ENCODE measurements at regions not wholly inside any gene's neighbourhood (a gene's known extent, or its start where the extent isn't known, plus 50 kb on each side); places are given as distances from the start of the nearest gene placed in this dataset.
A peak's percentile ranks its signal among the peaks of the same experiment; 100 is the strongest.
"Not testable (repeated sequence)": the region's sequence is repeated elsewhere in the genome, so short reads cannot be mapped to it uniquely, and the experiment has no call there.

DNA sequence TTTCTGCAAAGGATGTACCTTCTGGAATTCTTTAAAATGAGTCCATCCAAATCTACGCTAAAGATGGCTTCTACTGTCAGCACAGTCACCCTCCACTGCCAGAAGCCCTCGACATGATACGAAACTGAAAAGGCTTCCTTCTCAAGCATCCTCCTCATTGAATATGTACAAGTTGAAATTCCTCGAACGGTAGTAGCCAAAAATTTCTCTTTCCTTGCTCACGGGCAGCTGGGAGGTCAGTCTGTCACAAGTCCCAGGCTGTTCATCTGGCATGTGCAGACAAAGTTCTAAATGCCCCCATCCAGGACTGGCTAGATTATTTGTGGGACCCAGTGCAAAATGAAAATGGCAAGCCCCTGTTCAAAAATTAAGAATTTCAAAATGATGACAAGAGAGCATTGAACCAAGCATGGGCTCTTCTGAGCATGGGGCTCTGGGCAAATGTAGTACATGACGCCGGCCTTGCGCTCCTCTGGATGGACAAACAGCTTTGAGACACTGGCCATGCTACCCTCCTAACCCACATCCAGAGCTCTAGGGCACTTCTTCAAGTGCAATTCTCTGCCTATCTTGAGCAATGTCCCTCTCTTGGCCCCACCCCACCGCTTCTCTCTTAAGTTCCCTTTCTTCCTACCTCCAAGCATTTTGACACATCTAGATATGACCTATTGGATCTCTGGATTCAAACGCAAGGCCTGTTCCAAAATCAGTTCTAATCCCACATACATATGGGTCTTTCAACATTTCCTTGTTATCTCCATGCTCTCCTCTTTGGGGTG lies 78.9 kb upstream of the FLT1 start:
- DNase-seq = no peak

DNA sequence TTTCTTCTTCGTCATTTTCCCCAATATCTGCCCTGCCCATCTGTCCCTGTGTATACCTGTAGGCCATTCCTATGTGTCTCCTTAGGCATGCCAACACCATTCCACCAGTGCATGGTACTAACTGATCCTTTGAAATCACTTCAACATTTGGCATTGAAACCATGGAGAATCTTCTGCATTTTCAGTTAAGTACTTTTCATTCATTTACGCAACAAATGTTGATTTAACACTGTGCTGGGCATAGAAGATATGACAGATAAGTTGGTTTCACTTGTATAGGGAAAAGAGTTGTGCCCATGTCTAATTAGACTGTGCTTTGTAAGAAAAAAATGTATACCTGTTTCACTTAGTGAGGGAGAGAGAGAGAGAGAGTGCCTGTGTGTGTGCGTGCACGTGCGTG lies 77.9 kb upstream of the FLT1 start:
- no peak for DNase-seq

DNA sequence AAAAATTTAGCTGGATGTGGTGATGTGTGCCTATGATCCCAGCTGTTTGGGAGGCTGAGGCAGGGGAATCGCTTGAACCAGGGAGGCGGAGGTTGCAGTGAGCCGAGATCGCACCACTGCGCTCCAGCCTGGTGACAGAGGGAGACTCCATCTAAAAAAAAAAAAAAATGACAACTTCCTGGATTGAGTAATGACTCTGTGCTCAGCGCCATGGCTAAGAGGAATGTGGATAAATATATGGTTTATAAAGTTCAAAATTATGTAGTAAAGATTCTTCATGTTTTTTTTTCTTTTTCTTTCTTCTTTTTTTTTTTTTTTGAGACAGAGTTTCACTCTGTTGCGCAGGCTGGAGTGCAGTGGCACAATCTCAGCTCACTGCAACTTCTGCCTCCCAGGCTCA lies 75.4 kb upstream of the FLT1 start:
- not testable (repeated sequence) for DNase-seq

DNA sequence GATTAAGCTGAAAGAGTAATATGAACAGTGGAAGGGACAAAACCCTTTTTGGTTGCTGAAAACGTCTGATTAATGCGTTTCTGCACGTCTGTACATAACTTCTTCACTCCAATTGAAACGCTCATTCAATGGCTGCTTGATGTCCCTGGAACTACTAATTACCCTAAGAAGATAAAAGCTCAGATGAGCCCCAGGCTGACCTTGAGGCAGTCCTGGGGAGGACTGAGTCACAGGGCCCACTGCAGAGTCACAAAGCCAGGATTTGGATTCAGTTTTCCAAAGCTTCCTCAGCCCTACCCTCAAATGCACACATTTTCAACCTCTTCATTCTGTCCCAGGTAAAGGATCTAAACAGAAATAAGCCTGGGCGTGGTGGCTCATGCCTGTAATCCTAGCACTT lies 75.0 kb upstream of the FLT1 start:
- DNase-seq = no peak

DNA sequence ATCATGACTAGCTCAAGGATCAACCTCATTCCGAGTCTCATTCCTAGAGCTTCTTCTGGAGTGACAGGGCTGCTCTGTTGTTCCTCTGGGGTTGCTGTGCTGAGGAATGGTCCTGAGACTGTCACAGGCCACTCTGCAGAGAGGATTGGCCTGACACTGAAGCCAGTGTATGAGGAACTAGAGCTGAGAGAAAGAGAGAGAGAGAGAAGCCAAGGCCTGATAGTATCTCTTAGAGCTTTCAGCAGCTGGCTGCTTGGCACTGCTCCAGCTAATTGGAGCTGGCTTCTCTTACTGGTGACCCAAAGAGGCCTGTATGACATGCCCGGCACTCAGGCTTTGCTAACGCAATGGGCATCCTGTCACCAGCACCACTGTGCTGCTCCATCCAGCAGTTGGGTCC lies 73.4 kb upstream of the FLT1 start:
- DNase-seq = peak; percentile 6

DNA sequence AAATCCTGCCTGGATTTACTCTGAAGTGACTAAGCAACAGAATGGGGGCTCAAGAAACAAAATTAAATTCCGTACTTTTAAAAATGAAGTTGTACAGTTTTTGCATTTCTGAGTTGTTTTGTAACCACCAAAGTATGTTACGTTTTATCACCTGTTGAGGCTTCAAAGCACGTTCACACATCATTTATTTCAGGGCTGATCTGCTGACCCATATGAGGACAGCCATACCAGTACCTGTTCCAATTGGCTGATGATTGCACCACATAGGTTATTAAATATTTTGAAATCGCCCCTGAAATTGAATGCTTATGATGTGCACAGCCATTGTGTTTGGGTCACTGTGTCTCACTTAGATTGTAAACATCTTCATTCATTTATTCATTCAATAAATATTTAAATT lies 72.0 kb upstream of the FLT1 start:
- no peak for DNase-seq

DNA sequence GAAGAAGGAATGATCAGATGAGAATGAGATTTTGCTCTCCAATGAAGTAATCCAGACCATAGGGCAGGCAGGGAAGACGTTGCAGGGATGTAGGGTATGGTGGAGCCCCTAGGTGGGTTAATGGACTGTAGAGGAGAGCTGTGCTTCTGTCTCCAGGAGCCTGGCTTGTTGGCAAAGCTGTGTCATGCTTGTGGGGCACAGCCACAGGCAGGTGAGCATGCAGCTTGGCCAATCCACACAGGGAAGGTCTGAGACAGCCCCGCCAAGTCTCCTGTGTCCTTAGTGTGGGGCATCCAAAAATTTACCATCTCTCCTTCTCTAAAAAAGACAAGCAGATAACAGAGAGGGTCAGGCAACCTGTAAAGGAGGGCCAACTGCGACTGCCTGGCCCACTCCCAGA lies 71.4 kb upstream of the FLT1 start:
- DNase-seq = no peak

DNA sequence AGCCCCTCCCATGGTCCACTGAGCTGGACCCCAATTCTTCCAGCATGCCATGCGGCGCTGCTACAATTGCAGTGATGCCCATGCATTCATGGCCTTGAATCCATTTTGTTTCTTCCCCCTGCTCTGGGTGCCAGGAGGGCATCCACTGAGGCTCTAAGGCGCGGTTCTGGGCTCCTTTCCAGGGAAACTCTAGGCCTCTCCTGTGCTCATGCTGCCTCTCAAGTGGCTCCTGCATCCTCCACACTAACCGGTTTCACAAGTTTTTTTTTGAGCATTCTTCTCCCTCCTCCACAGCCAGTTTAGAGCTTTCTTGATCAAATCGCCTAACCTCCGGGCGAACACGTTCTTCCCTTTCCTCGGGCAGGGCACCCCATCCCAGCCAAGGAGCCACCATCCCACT lies 69.1 kb upstream of the FLT1 start:
- DNase-seq = no peak

DNA sequence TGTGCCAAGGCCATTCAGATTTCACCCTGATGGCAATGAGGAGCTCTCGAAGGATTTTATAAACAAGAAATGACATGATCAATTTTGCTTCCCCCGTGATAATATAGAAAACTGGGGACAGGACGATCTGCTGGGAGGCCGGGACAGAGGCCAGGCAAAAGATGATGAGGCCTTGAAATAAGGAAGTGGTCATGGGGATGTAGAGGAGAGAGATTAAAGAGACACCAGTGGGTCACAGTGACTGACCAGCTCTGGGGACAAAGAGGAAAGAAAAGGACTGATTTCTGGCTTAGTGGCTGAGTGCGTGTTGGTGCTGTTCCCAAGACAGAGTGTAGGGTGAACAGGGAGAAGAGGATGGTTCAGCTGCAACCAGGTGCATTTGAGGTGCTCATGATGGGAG lies 68.7 kb upstream of the FLT1 start:
- DNase-seq = no peak

DNA sequence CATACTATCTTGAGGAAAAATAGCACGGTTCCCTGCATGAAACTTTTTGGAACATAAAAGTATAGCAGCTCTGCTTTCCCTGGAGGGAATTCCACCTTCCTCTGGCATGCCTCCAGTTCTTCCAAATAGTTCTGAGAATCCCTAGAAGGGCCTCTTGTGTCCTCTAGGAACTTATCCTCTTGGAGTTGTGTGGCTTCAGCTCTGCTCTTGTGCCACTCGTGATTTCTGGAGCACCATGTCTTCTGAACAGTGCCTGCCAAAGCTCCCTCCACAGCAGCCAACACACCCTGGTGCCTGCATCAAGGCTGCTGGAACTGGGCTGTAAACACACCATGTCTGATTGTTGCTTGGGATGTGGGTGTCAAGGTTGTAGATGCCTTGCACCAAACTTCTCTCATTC lies 65.7 kb upstream of the FLT1 start:
- no peak for DNase-seq

DNA sequence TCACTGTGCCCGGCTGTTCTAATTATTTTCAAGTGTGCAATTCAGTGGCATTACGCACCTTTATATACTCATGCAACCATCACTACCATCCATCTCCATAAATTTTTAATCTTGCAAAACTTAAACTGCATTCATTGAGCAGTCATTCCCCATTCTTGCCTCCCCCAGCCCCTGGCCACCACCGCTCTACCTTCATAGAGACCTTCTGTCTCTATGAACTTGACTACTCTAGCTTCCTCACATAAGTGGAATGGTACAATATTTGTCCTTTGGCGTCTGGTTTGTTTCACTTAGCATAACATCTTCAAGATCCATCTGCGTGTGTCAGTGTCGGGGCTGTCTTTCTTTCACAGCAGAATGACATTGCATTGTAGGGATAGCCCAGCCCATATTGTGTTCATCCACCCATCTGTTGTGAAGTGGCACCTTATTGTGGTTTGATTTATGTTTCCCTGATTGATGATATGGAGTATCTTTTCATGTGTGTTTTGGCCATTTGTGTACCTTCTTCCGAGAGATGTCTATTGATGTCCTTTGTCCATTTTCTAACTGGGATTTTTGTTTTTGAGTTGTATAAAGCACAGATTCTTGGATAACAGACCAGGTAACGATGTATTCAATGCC lies 64.8 kb upstream of the FLT1 start:
- no peak for DNase-seq

DNA sequence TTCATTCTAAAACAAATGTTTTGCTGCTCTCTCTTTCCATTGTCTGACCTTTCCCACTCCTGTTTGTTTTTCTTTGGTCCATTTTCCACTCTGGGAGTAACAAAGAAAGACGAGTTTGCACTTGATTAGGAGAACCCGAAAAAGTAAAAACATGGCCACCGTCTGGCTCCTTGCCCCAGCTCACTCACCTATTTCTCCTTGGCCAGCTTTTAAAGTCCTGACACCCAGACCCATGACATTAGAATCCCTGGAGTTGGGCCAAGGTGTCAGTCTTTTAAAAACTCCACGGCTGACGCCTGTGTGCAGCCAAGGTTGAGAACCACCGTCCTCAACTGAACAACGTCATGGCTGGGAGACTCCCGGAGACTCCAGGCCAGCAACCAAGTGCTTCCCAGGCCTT lies 63.6 kb upstream of the FLT1 start:
- peak; percentile 15 for DNase-seq

DNA sequence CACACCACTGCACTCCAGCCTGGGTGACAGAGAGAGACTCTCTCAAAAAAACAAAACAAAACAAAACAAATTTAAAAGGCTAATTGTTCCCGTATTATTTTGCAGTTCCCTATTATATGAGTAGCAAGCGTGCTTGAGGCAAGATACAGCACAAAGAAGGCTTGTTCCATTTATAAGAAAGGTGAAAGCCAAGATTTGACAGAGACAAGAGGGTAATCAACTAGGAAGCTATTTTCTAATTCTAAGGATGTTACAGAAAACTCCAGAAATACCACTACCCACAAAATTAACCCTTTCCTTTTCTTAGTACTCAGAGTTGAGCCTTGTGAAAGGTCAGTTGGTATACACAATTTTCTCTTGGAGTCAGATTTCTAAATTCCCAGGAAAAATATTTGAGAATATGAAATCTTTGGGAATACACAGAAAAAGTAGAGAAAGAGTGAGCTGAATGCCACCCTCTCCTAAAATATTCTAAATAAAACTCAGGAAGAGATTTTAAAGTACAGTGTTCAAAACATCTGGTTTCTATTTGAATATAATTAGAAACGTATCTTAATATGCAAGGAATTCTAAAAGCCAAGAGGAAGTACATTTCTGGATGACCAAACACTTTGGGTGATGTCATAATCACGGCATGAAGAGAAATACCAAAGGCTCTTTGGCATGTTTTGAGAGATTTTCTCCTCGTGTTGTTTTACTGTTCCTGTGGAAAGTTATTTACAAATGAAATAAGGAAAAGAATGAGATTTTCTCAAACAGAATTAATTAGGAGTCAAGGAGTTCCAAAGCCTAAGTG lies 63.0 kb upstream of the FLT1 start:
- no peak for DNase-seq

DNA sequence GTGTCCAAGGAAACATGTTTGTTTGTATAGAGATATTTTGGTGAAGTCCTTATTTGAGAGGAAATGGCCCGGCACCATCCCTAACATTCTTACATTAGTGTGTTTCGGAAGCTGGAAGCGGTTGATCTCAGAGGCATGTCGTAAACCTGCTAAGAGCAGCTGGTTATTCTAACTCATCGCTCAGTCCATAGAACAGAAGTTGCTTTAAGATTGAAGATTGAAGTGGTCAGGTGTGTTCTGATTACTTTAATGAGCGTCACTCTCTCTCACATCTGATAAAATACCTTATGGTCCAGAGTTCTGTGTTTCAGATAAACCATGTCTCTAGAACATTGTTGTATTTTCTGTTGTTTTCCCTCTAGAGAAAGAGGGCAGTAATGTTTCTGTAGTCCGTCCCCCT lies 60.2 kb upstream of the FLT1 start:
- no peak for DNase-seq

DNA sequence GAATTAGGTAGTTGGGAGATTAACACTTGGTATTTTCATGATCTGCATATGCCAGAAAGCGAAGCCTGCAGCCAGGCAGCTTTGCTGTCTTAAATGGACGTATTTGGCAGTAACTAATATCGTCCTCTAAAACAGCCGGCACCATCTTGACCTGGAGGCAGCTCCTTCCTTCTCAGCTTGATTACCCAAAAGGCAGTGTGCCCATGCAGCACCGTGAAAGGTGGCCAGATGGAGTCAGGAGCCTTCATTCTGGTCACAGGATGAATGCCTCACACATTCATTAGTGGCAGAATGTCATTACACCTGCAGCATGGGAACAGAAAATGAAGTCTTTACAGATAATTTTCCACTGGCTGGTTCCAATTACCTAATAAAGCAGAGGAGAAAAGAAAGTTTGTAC lies 59.0 kb upstream of the FLT1 start:
- DNase-seq = no peak

DNA sequence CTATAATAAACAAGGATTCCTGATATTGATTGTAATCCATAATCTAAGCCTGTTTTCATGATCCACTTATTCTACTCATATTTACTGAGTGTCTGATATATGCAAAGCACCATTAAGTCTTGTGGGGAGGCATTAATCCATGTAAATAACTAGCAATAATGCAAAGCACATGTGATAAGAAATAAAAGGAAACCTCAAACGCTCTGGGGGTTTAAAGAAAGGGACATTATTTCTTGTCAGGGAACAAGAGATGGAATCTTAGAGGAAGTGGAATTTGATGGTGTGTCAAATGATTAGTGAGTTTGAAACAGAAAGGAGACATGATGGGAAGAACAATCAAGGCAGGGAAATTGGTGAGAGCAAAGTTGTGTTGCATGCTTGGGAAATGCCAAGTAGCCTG lies 57.4 kb upstream of the FLT1 start:
- DNase-seq = no peak

DNA sequence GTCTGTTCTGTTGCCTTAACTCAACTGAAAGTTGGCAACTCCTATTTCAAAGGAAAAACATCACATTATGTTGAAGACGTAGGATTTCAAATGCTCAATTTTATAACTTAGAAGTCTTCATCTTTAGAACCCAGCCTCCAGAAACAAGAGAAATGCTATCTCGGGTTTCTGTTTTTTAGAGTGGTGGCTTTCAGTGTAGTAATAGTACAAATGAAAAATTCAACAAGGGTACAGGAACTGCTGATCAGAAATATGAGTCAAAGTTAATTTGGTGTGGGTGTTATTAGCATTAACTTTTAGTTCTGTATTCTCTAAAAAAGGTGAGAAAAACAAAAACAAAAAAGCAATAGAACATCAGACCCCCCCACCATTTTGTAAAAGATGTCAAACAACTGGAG lies 56.6 kb upstream of the FLT1 start:
- no peak for DNase-seq

DNA sequence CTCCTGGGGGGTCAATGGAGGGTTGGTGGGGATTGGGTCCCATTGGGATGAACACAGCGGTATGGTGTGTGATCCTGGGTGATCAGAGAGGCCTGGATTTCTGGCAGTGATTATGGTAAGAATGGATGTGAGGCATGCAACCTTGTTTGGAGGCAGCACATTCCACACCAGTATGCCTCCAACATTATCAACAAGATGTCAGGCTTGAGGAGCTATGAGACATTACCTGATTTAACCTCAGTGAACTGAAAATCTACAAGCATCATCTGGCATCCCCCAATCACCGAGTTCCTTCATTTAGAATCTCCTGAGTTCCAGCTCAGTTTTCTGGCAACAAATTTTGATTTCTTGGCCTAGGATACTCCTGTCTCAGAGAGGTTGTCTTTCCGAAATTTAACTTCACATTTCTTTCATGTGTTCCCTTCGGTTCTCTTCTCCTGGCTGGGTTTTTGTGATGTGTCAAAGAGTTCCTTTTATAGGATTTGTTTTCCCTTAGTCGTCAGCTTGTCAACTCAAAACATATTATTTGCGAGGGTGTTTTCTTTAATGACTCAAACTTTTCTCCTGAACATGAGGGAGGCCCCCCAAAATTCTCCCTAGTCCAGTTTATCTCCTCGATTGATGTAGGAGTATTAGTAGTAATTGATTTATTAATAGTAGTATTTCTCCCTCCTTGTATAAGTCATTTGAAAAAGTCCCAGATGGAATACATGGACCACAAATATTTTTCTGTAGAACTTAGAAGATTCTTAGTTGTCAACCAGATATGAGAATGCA lies 56.0 kb upstream of the FLT1 start:
- no peak for DNase-seq

DNA sequence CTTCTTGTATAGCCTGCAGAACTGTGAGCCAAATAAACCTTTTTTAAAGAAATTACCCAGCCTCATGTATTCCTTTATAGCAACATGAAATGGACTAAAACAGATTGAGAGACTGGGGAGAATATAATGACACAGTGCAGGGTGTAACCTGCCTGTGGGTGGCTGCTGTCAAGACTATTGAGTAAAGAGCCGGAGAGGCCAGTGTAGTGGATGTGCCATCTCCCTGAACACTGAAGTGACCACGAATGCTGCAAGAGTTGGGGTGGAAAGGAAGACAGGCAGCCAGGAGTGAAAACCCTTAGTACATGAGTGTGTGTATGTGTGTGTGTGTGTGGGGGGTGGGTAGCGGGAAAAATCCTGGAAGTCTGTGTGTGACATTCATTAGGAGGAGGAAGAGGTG lies 55.2 kb upstream of the FLT1 start:
- DNase-seq = no peak

DNA sequence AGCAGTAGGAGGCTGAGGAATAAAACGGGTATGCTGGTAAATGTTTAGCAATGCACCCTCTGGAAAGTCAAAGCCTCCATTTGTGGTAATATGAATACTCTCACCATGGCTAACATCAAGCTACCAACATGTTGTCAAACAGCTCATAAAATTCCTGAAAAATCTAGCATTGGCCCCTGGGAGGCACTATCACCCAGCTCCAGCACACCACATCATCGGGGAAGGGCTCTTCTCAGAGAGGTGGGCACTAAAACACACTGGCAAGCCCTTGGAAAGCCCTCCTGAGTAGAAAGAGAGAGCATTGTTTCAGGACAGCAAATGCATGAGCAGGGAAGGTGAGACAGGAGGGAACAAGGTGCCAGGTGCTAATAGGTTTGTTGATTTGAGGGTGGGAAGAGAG lies 53.9 kb upstream of the FLT1 start:
- DNase-seq = no peak

DNA sequence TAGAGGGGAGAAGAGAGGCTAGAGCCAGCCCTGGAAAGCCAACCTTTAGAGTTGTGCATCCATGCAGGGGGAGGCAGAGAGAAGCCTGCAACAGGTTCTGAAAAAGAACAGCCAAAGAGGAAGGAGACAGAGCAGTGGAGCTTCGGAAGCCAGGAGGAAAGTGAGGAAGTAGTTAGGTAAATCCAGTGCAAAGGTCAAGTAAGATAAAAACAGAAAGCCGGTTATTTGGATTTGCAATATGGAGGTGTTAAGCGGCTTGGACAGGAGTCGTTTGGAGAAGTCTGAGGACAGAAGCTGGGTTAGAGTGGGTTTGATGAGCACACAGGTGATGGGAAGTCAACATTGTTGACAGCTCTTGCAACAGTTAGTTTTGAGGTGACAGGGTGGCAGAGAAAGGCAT lies 53.5 kb upstream of the FLT1 start:
- DNase-seq = no peak

DNA sequence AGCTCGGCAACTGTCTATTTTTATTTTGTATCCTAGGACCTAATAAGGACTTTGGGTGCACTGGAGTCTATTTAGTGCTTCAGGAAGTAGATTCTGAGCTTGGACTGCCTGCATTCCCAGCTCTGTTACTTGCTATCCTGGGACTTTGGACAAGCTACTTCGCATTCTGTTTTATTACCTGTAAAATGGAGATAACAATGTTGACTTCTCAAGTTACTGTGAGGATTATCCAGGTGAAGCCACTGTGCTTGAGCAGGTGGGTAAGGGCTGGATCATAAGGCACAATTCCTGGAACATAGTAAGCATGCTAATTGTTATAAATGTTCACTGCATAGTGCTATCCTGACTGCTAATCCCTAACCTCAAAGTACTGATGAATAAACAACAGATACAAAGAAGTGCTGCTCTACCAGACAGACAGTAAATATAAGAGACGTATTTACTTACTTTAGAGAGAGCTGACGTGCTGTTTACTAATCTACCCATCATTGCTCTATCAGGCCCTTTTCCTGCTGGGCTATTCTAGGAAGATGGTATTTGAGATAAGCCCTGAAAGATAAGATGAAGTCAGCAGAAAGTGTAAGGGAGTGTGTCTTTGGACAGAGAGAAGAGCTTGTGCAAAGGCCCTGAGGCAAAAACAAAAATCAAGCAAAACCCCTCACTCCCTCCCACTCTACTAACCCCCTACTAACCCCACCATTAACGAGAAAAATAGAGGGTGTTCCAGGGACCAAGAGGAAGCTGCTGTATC lies 50.8 kb upstream of the FLT1 start:
- DNase-seq = no peak
